NCI-H187 (cell line): ENCODE measurements at regions not wholly inside any gene's neighbourhood (a gene's known extent, or its start where the extent isn't known, plus 50 kb on each side); places are given as distances from the start of the nearest gene placed in this dataset.

Experiments
- DNase-seq, 2 experiments: peaks; one replicate each; lab custom pipeline; 2025; lab: John Stamatoyannopoulos, UW

DNA sequence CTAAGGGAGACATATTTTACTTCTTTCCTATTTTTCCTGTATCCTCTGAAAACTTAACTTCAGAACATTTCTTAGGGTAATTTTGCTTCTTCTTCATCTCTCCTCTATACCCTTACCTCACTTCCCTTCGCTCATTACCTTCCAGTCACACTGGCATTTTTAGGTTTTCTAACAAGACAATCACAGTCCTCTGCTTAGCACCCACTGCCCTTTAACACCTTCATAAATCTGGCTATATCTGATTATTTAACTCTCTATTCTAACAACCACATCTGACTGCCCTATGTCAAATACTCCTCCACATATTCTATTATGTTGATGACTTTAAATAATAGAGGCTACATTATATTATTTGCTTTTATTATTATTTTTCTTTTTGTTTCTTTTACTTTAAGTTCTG is 1058.0 kb upstream of the CNTN5 start:
- DNase-seq = no peak

DNA sequence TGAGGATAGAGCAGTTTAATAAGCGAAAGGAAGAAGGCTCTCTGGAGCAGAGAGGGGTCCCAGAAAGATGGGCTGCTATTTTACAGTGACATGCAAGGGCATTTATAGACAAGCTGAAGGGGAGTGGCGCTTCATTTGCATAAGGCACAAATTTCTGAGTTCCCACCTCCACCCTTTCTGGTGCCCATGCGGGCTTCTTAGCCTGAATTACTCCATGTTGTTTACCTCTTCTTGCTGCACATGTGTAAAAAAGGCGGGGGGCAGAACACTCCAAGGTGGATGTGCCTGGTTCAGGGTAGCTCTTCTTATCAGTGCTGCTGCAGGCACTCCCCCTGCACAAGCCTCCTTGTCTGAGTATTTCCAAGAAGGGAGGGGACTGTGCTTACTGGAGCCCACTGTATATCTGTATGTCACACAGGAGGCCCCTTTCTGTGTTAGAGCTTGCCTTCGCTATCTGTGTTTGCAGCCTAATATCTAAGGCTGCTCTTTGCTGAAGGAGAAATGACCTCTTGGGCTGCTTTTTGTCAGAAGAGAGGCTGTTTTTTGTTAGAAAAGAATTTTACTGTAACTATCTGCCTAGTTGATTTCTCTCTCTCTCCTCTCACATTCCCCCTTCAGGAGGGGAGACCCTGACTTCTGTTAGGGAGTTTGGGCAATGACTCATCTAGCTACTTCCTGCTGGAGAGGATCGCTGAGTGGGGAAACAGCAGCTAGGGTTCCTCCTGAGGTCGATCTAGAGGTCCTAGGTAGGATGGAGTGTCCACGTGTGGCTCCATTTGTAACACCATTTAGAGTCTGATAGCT is 1057.0 kb upstream of the CNTN5 start:
- no peak for DNase-seq

- no peak for DNase-seq
These were observed 1056.3 kb upstream of the CNTN5 start for GRCh38 chr11:97964332-97965004.

GRCh38 chr11:97965849-97966646 is 1054.7 kb upstream of the CNTN5 start:
- no peak for DNase-seq

GRCh38 chr11:97966901-97967300 is 1053.8 kb upstream of the CNTN5 start:
- no peak for DNase-seq

DNA sequence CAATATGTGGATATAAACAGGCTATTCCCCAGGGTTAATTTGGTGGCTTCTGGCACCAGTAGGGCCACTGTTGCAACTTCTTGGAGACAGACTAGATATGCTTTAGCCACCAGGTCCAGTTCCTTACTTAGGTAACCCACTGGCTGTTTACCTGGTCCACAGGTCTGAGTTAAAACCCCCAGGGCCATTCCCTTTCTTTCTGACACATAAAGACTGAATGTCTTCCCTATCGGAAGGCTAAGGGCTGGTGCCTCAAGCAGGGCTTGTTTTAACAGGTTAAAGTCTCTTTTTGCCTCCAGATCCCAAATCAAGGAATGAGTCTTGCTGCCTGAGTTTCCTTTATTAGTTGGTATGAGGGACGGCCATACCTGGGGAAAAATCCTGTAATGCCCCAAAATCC is 1052.7 kb upstream of the CNTN5 start:
- DNase-seq = no peak

DNA sequence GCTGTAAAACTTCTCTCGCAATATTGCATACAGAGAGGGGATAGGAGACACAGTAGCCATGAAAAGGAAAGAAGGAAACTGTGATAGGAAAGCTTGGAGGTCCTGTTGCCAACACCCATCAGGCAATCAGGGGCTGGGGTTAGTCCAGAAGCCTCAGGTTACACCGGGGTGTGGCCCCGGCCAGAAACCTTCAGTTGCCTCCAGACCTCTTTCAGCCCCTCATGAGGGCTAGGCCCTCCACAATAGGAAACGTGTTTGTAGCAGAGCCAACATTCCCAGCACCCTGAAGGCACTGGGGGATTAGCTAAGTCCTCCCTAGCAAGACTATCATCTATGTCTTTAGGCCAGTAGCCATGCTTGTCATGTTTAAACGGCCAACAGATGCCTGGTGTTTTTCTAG is 1048.0 kb upstream of the CNTN5 start:
- DNase-seq = no peak

DNA sequence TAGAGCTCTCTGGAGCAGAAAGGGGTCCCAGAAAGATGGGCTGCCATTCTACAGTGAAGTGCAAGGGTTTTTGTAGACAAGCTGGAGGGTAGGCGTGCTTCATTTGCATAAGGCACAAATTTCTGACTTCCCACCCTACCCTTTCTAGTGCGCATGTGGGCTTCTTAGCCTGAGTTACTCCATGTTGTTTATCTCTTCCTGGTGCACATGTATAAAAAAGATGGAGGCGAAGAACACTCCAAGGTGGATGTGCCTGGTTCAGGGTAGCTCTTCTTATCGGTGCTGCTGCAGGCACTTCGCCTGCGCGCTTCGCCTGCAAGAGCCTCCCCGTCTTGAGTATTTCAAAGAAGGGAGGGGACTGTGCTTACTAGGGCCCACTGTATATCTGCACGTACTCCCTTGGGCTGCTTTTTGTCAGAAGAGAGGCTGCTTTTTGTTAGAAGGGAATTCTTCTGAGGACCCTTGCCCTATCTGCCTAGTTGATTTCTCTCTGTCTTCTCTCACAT is 1047.3 kb upstream of the CNTN5 start:
- DNase-seq = no peak

GRCh38 chr11:97974798-97975498 is 1045.8 kb upstream of the CNTN5 start:
- DNase-seq = no peak

DNA sequence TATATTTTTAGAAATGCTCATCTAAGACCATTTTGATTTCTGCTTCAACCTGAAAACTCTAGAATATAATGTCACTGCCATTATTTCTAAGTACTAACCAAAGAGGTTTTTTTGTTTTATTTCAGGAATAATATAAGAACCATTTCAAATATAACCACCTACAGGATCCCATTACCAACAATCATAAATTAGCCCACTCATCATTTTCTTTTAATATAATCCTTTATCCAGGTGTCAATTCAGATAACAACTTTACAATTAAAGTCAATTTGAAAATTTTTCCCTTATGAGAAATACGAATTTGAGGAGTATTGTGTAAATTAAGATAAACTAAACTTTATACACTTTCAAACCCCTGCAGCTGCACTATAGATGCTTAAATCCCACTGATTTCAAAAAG is 1043.0 kb upstream of the CNTN5 start:
- no peak for DNase-seq

DNA sequence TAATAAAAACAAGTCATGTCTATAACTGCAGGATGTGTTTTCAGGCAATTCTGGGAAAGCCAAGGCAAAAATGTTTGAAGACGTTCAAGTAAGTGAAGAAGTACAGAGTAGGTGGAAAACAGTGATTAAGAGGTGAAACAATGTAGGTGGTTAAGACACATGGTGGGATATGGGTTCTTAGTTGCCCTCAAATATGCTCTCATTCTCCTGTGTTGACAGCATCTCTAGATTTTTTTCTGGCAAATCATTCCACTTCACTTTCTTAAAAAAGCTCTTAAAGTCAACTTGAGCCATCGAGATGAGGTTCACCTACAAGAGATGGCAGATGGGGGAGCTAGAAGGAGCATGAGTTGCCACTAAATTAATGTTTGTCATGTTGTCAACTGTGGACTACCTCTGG is 1041.0 kb upstream of the CNTN5 start:
- no peak for DNase-seq

DNA sequence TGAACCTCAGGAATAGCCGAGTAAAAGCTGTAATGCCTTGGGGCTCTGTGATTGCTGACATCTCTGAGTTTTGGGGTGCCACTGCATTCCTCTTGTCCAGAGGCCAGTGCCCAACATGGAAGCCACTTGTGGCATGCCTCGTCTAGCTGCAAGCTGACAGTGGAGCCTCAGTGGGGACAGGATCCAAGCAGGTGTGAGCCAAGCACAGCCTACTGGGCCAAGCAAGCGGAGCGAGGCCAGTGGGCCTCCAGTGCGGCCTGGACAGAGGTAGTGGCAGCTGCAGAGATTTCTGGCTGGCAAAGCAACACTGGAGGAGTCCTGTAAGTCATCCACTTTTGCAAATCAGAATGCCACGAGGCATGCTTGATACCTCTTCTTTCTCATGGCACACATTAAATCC is 1038.2 kb upstream of the CNTN5 start:
- DNase-seq = no peak

DNA sequence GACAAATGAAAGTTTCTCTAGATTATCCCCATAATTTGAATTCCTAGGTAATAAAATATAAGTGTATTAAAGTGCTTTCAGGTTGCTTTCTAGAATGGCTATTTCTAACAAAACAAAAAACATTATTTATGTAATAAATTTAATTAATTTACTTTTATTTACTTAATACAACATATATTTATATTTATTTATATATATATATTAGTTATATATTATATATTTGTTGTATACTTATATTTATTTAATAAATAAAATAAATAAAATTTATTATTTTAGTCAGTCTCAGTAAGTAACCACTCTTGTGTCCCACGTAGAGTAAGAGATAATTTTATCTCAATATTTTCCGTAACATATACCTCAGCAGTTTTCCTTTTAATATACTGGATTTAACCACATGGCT is 1031.6 kb upstream of the CNTN5 start:
- DNase-seq = no peak

DNA sequence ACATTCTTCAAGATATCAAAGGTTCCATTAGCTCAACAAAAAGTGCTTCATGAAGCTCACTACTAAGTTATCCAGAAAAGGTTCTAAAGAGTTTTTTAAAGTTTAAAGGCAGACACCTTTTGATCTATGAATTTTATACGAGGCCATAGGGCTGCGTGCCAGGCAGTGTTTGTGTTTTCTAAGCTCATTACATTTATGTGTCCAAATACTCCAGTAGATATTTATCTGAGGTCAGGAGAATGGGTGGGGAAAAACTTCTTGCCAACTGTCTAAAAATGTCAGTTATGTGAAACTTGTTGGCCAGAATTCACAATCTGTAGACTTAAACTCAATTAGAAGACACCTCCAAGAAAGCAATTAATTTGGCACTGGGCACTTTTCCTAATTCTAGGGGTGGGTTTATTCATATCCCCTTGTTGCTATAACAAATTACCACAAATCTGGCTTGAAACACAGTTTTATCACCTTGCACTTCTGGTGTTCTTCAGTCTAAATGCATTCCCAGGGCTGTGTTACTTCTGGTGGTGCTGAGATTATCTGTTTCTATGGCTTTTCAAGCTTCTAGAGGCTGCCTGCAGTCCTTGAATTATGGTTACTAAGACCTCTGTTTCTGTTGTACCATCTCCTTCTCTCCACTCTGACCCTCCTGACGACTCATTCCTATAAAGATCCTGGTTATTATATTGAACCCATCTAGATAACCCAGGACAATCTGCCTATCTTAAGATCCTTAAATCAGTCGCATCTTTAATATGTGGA is 1030.4 kb upstream of the CNTN5 start:
- no peak for DNase-seq

DNA sequence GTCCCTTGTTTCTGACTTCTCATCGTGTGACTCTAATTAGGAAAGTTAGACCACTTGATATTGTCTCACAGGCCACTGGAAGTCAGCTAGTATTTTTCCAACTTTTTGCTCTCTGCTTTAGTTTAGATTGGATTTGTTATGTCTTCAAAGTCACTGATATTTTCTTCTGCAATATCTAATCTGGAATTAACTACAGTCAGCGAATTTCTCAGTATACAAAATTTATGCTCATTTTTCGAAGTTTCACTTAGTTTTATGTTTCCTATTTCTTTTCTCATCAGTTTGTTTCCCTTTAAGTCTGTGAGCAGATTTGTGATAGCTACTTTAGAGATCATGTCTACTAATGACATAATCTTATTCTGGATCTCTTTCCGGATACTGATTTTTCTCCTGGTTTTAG is 1027.2 kb upstream of the CNTN5 start:
- DNase-seq = no peak

DNA sequence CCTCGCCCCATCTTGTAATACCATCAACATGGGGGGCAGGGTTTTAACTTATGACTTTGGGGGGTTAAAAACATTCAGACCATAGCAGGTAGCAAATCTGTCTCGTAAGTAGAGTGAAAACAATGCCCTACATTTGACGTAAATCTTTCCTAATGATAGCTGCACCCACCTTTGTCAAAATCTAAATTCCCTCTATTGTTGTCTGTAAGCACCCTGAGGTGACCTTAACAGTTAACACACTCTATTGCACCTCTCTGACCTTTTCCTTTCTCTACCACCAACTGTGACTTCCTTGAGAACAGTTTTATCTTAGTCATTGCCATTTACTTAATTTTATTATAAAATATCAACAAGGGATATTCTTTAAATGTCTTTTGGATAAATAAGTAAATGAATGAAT is 1024.9 kb upstream of the CNTN5 start:
- no peak for DNase-seq

- no peak for DNase-seq
These were observed 1024.0 kb upstream of the CNTN5 start for GRCh38 chr11:97996762-97997161.

DNA sequence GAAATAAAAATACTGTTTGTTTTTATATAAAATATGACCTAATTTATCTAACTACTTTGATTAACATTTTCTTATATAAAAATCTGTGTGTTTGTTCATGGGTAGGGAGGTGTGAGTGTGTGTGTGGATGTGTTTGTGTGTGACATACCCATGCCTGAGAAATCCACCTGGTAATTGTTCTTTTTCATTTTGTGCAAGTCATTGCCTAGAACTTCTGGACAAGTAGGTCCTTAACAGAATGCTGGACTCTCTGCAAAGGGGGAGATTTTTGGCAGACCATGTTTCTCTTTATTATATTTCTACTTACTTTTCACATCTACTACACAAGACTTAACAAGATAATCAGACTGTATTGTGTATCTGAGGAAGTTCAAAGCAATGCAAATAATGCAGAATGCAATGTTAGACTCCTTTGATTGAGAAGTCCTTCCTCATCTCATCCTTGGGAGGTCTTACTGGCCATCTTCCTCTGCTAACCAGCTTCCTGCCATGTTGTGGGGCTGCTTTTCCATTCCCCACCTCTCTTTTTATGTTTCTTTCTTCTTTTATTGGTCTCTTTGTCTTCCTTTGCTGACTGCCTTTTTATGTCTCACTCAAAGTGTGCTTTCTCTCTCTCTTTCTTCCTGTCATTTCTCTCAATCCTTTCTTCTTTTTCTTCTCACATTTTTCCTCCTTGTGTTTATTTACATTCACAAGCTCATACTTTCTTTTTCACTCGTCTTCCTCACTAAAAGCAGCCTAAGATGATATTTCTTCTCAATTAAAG is 1017.0 kb upstream of the CNTN5 start:
- DNase-seq = no peak

DNA sequence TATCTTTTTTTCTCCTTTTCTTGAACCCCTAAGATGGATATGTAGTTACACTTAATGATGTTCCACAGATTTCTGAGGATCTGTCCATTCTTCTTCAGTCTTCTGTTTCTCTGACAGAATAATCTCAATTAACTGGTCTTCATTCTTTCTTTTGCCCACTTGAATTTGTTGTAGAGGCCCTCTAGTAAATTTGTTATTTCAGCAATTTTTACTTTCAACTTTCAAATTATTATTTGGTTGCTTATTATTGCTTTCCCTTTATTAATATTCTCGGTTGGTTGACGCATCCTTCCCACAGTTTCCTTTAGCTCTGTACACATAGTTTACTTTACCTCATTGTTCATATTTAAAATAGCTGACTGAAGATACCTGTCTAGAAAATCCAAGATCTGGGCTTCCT is 1013.7 kb upstream of the CNTN5 start:
- no peak for DNase-seq

- no peak for DNase-seq
These were observed 993.1 kb upstream of the CNTN5 start for GRCh38 chr11:98027652-98028051.

- DNase-seq = no peak
These were observed 990.9 kb upstream of the CNTN5 start for GRCh38 chr11:98029832-98030231.
